WTC11 (cell line): ENCODE measurements at regions not wholly inside any gene's neighbourhood (a gene's known extent, or its start where the extent isn't known, plus 50 kb on each side); places are given as distances from the start of the nearest gene placed in this dataset.

Experiments
- ATAC-seq: fragments of 200-7000 bp; cut with Tn5 transposase; 2 replicates; pipeline ENCODE4 v1.10.0; 2021; ENCODE audit warnings: mild to moderate bottlenecking, moderate library complexity
- CTCF ChIA-PET: fragments of 300-600 bp; sonication (Branson Sonifier 250); formaldehyde crosslinking; loops from one replicate; lab custom pipeline; 2021; ENCODE audit warnings: antibody characterized with exemption; lab: Charles Lee
- POLR2A ChIA-PET: fragments of 350-600 bp; sonication (Branson Sonifier 250); formaldehyde crosslinking; loops from one replicate; lab custom pipeline; 2021; ENCODE audit warnings: antibody characterized with exemption; lab: Charles Lee
- DNase-seq: peaks from one replicate; pipeline ENCODE4 v3.0.0; 2021; ENCODE audit warnings: low spot score
- H3K27ac Mint-ChIP-seq: 2 replicates; pipeline ENCODE4 v1.8.0; 2021; ENCODE audit warnings: mixed read lengths
- H3K27me3 Mint-ChIP-seq: 2 replicates; pipeline ENCODE4 v1.8.0; 2021; ENCODE audit warnings: low read depth, mild to moderate bottlenecking, moderate library complexity, mixed read lengths
- H3K36me3 Mint-ChIP-seq: 2 replicates; pipeline ENCODE4 v1.8.0; 2021; ENCODE audit warnings: mixed read lengths
- H3K4me1 Mint-ChIP-seq: 2 replicates; pipeline ENCODE4 v1.8.0; 2022; ENCODE audit warnings: mixed read lengths
- H3K4me3 Mint-ChIP-seq: 2 replicates; pipeline ENCODE4 v1.8.0; 2021; ENCODE audit warnings: mild to moderate bottlenecking, moderate library complexity, mixed read lengths
- H3K9me3 Mint-ChIP-seq: 2 replicates; pipeline ENCODE4 v1.8.0; 2021; ENCODE audit warnings: mixed read lengths
- AR ChIP-seq: fragments of 250-450 bp; sonication (Bioruptor Pico); IDR thresholded peaks from 2 replicates; pipeline ENCODE4 v1.9.0; 2021; ENCODE audit warnings: mild to moderate bottlenecking
- ATF3 ChIP-seq: sonication (generic); formaldehyde crosslinking; conservative IDR thresholded peaks from 2 replicates; pipeline ENCODE4 v1.8.1; 2022; ENCODE audit warnings: mild to moderate bottlenecking, missing genetic modification reagents
- CDX4 ChIP-seq: fragments of 250-450 bp; sonication (Bioruptor Pico); IDR thresholded peaks from 2 replicates; pipeline ENCODE4 v1.9.0; 2021; ENCODE audit warnings: moderate library complexity, mild to moderate bottlenecking, inconsistent platforms, borderline replicate concordance
- ELF4 ChIP-seq: sonication (generic); formaldehyde crosslinking; IDR thresholded peaks from 2 replicates; pipeline ENCODE4 v1.8.1; 2022; ENCODE audit warnings: low read depth, mild to moderate bottlenecking, moderate library complexity, missing genetic modification reagents
- ERG ChIP-seq: fragments of 250-450 bp; sonication (Bioruptor Pico); IDR thresholded peaks from 2 replicates; pipeline ENCODE4 v1.8.0; 2021; ENCODE audit warnings: mild to moderate bottlenecking
- FOXP1 ChIP-seq: sonication (generic); formaldehyde crosslinking; IDR thresholded peaks from 2 replicates; pipeline ENCODE4 v1.8.0; 2022; ENCODE audit warnings: missing genetic modification reagents, mild to moderate bottlenecking, moderate library complexity, borderline replicate concordance
- GRHL2 ChIP-seq: fragments of 250-450 bp; sonication (Bioruptor Pico); IDR thresholded peaks from 2 replicates; pipeline ENCODE4 v1.8.0; 2022; ENCODE audit warnings: mild to moderate bottlenecking, moderate library complexity; ENCODE audit not compliant: insufficient replicate concordance, severe bottlenecking
- HMGXB4 ChIP-seq: sonication (generic); formaldehyde crosslinking; IDR thresholded peaks from 2 replicates; pipeline ENCODE4 v1.8.1; 2023; ENCODE audit warnings: mild to moderate bottlenecking, moderate library complexity, missing genetic modification reagents
- KAT7 ChIP-seq: sonication (generic); formaldehyde crosslinking; IDR thresholded peaks from 2 replicates; pipeline ENCODE4 v1.8.1; 2023; ENCODE audit warnings: missing genetic modification reagents, mild to moderate bottlenecking, borderline replicate concordance
- PRDM15 ChIP-seq: sonication (generic); formaldehyde crosslinking; IDR thresholded peaks from 2 replicates; pipeline ENCODE4 v1.8.0; 2022; ENCODE audit warnings: missing genetic modification reagents
- SMAD3 ChIP-seq: sonication (generic); formaldehyde crosslinking; IDR thresholded peaks from 2 replicates; pipeline ENCODE4 v1.8.0; 2022; ENCODE audit warnings: missing genetic modification reagents, mild to moderate bottlenecking, borderline replicate concordance
- TEAD4 ChIP-seq: sonication (generic); formaldehyde crosslinking; IDR thresholded peaks from 2 replicates; pipeline ENCODE4 v1.8.0; 2022; ENCODE audit warnings: mild to moderate bottlenecking, missing genetic modification reagents

- TF ChIP-seq ERG (CRISPR knock-in tag): no peak
- TF ChIP-seq KAT7: no peak
- TF ChIP-seq AR (CRISPR knock-in tag): no peak
- TF ChIP-seq FOXP1 (CRISPR knock-in tag): no peak
- TF ChIP-seq ELF4 (CRISPR knock-in tag): no peak
- no peak for TF ChIP-seq ATF3 (CRISPR knock-in tag)
- no peak for TF ChIP-seq CDX4 (CRISPR knock-in tag)
- TF ChIP-seq TEAD4 (CRISPR knock-in tag): no peak
- no peak for TF ChIP-seq GRHL2
- no peak for TF ChIP-seq SMAD3 (CRISPR knock-in tag)
- no peak for TF ChIP-seq PRDM15 (CRISPR knock-in tag)
- TF ChIP-seq, all 79 proteins: peak for 0
These were observed 443.6 kb upstream of the PITX2 start (continued) for GRCh38 chr4:111066447-111066846.

GRCh38 chr4:111066887-111067286 is 444.0 kb upstream of the PITX2 start:
- Mint-ChIP-seq H3K9me3 (no peaks in the 10 kb centered on the region), H3K36me3 (no peaks in the 10 kb centered on the region), H3K4me1 (peaks cover 10% of the 10 kb centered on the region), H3K27me3 (no peaks in the 10 kb centered on the region), H3K4me3 (no peak overlapping the region), H3K27ac (no peak overlapping the region)
- no peak for TF ChIP-seq ERG (CRISPR knock-in tag)
- TF ChIP-seq HMGXB4 (CRISPR knock-in tag): no peak
- ChIA-PET POLR2A (no interaction called here), CTCF (no interaction called here)
- DNase-seq (no peak), ATAC-seq (no peak)
